Mammary epithelial cell (primary cell): ENCODE measurements at regions not wholly inside any gene's neighbourhood (a gene's known extent, or its start where the extent isn't known, plus 50 kb on each side); places are given as distances from the start of the nearest gene placed in this dataset.

Experiments
- EZH2 ChIP-seq: IDR thresholded peaks from 2 replicates; pipeline ENCODE4 v1.6.1; 2012; ENCODE audit warnings: low read length, inconsistent platforms, borderline replicate concordance
- TF ChIP-seq, protein P1 (sequence below), 2 donors: IDR thresholded peaks in 1 of 2; conservative IDR thresholded peaks in 1 of 2; 2 replicates each; pipeline ENCODE4 v1.5.1; 2011 to 2012; ENCODE audit warnings: inconsistent platforms in 2 of 2, low read length in 2 of 2, mild to moderate bottlenecking in 2 of 2, control low read depth in 1 of 2, low read depth in 1 of 2; ENCODE audit not compliant: insufficient read depth in 1 of 2; ENCODE audit errors: extremely low read depth in 1 of 2

DNA sequence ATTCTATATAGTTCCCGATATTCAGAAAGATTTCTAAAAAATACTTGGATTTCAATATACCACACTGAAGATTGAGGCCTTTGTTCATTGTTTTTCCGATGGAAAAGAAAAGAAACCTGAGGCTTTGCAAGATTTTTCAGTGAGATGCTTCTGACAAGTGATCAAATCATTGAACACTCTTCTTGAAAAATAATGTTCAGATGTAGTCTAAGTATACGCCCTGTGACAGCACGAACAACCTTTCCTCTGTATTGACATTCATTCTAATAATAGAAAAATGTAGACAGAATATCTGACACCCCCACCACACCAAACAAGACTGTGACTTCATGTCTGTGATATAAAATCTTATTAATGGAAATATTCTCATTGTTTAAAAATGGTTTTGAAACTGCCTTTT is 650.7 kb upstream of the KLHL1 start:
- TF ChIP-seq, protein P1, sequence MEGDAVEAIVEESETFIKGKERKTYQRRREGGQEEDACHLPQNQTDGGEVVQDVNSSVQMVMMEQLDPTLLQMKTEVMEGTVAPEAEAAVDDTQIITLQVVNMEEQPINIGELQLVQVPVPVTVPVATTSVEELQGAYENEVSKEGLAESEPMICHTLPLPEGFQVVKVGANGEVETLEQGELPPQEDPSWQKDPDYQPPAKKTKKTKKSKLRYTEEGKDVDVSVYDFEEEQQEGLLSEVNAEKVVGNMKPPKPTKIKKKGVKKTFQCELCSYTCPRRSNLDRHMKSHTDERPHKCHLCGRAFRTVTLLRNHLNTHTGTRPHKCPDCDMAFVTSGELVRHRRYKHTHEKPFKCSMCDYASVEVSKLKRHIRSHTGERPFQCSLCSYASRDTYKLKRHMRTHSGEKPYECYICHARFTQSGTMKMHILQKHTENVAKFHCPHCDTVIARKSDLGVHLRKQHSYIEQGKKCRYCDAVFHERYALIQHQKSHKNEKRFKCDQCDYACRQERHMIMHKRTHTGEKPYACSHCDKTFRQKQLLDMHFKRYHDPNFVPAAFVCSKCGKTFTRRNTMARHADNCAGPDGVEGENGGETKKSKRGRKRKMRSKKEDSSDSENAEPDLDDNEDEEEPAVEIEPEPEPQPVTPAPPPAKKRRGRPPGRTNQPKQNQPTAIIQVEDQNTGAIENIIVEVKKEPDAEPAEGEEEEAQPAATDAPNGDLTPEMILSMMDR (conservative IDR thresholded peaks at IDR 0.05 in 1 of 2, IDR thresholded peaks at IDR 0.05 in 1 of 2; ENCODE audit: extremely low read depth in 1 of 2, insufficient read depth in 1 of 2, low read depth in 1 of 2, low read length in 2 of 2) = no peak
- TF ChIP-seq EZH2 = no peak
